ENCODE measurements at regions not wholly inside any gene's neighbourhood (a gene's known extent, or its start where the extent isn't known, plus 50 kb on each side); places are given as distances from the start of the nearest gene placed in this dataset.

- Histone ChIP-seq H3K79me2 (ENCODE audit: control insufficient read depth, insufficient read depth, low read length) (no peaks in the 10 kb centered on the region), H3K4me3 (no peak overlapping the region), H3K4me1 (replicated peaks in 1 of 2; ENCODE audit: control insufficient read depth in 2 of 2, insufficient read depth in 2 of 2, low read length in 2 of 2) (no peaks in the 10 kb centered on the region), H3K9ac (ENCODE audit: insufficient read depth in 1 of 2, low read depth in 2 of 2, low read length in 2 of 2) (no peak overlapping the region), H2AFZ (ENCODE audit: low read depth, low read length) (no peak overlapping the region), H3K27ac (ENCODE audit: extremely low read depth, low read depth, low read length) (no peak overlapping the region), H3K27me3 (ENCODE audit: control insufficient read depth in 2 of 2, insufficient read depth in 2 of 2, low read length in 2 of 2) (no peaks in the 10 kb centered on the region), H3K36me3 (ENCODE audit: control insufficient read depth, insufficient read depth, low read length) (no peaks in the 10 kb centered on the region), H4K20me1 (replicated peaks; ENCODE audit: control insufficient read depth, insufficient read depth, low read length) (no peaks in the 10 kb centered on the region), H3K4me2 (ENCODE audit: insufficient read depth, low read length) (no peak overlapping the region), H3K9me3 (replicated peaks; ENCODE audit: control insufficient read depth, insufficient read depth, low read depth, low read length) (no peaks in the 10 kb centered on the region), H3K9me1 (ENCODE audit: control insufficient read depth, insufficient read depth, low read length) (no peaks in the 10 kb centered on the region)
- intact Hi-C loops (cut with micrococcal nuclease) (no loop called here), in situ Hi-C loops (cut with MboI) (no loop called here)
- CTCF ChIA-PET (ENCODE audit: low intra/inter-chr PET ratio), result no interaction called here
- WGBS (ENCODE audit: insufficient coverage, low coverage, missing lambda C conversion rate), result 0% methylated on average over 2 of the region's 2 CpGs
- ATAC-seq (no peak), DNase-seq (ENCODE audit: extremely low read depth in 1 of 4, low spot score in 3 of 4) (peak in 1 of 4 experiments; percentile 0), FAIRE-seq (no peak)
- TF ChIP-seq MEF2D (tag; conservative IDR thresholded peaks at IDR 0.05; ENCODE audit: low read depth) (no peak), ZFP36 (IDR thresholded peaks at IDR 0.05; ENCODE audit: low read depth, low read length, partially characterized antibody) (peak; percentile 78)
- POLR2A ChIA-PET, result no interaction called here
- no TSS peak for BruUV-seq (replicated peaks)
Observed at GRCh38 chr6:140747114-140747513, 1372.7 kb upstream of the CITED2 start.

DNA sequence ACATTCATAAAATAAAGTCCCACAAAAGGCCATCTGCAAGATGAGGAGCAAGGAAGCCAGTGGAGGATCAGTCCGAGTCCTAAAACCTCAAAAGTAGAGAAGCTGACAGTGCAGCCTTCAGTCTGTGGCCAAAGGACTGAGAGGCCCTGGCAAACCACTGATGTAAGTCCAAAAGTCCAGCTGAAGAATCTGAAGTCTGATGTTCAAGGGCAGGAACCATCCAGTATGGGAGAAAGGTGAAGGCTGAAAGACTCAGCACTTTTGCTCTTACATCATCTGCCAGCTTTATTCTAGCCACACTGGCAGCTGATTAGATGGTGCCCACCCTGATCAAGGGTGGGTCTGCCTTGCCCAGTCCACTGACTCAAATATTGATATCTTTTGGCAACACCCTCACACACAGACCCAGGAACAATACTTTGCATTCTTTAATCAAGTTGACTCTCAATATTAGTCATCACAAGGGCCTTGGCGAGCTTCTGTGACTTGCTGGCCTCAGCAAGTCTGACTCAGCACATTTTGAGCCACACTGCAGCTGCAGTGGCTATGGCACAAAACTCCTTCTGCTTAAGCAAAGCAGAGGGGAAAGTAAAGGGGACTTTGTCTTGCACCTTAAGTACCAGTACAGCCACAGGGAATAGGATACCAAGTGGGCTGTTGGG lies 1370.3 kb upstream of the CITED2 start:
- peak in 1 of 4 experiments; percentile 3 for DNase-seq (ENCODE audit: extremely low read depth in 1 of 4, low spot score in 3 of 4)
- in situ Hi-C loops (cut with MboI) (no loop called here), intact Hi-C loops (cut with micrococcal nuclease) (no loop called here)
- ChIA-PET CTCF (ENCODE audit: low intra/inter-chr PET ratio) (interaction anchor here (0.5 kb wide), 1 partner anchor 34 kb away, joined by 3 read pairs; no protein-coding TSS in a partner anchor), POLR2A (no interaction called here)
- Histone ChIP-seq H3K9me1 (ENCODE audit: control insufficient read depth, insufficient read depth, low read length) (no peaks in the 10 kb centered on the region), H3K9ac (ENCODE audit: insufficient read depth in 1 of 2, low read depth in 2 of 2, low read length in 2 of 2) (no peak overlapping the region), H3K27me3 (ENCODE audit: control insufficient read depth in 2 of 2, insufficient read depth in 2 of 2, low read length in 2 of 2) (no peaks in the 10 kb centered on the region), H3K4me1 (replicated peaks in 1 of 2; ENCODE audit: control insufficient read depth in 2 of 2, insufficient read depth in 2 of 2, low read length in 2 of 2) (no peaks in the 10 kb centered on the region), H3K27ac (ENCODE audit: extremely low read depth, low read depth, low read length) (no peak overlapping the region), H4K20me1 (replicated peaks; ENCODE audit: control insufficient read depth, insufficient read depth, low read length) (no peaks in the 10 kb centered on the region), H3K79me2 (ENCODE audit: control insufficient read depth, insufficient read depth, low read length) (no peaks in the 10 kb centered on the region), H3K4me3 (no peak overlapping the region), H3K9me3 (replicated peaks; ENCODE audit: control insufficient read depth, insufficient read depth, low read depth, low read length) (no peaks in the 10 kb centered on the region), H2AFZ (ENCODE audit: low read depth, low read length) (no peak overlapping the region), H3K4me2 (ENCODE audit: insufficient read depth, low read length) (no peak overlapping the region), H3K36me3 (ENCODE audit: control insufficient read depth, insufficient read depth, low read length) (no peaks in the 10 kb centered on the region)
- 5% methylated on average over 2 of the region's 2 CpGs for WGBS (ENCODE audit: insufficient coverage, low coverage, missing lambda C conversion rate)
- BruUV-seq (replicated peaks), result no TSS peak
- TF ChIP-seq HDAC1 (IDR thresholded peaks at IDR 0.05), result no peak
- TF ChIP-seq MAFK (IDR thresholded peaks at IDR 0.05; ENCODE audit: low read length), result peak; percentile 91
- TF ChIP-seq ZNF316 (IDR thresholded peaks at IDR 0.05), result peak; percentile 96
- peak; percentile 68; the same call in 1 of the 2 replicates for TF ChIP-seq BACH1 (tag; IDR thresholded peaks at IDR 0.05)
- no peak for TF ChIP-seq NR2C1 (IDR thresholded peaks at IDR 0.05)
- no peak for TF ChIP-seq NR2C1 (tag; IDR thresholded peaks at IDR 0.05)
- 0 out of 2 replicates have a peak, but pooled peaks have one; percentile 37 for TF ChIP-seq NFE2L1 (tag; IDR thresholded peaks at IDR 0.05; ENCODE audit: borderline replicate concordance, low read depth)
- peak; percentile 92 for TF ChIP-seq MAFG (tag; conservative IDR thresholded peaks at IDR 0.05)
- peak; percentile 91 for TF ChIP-seq C11orf30 (IDR thresholded peaks at IDR 0.05; ENCODE audit: low read depth)
- TF ChIP-seq MAFF (IDR thresholded peaks at IDR 0.05; ENCODE audit: low read length), result peak; percentile 84
- ATAC-seq, result no peak
- no peak for FAIRE-seq

All from K562 (cell line).